ENCODE measurements at regions not wholly inside any gene's neighbourhood (a gene's known extent, or its start where the extent isn't known, plus 50 kb on each side); places are given as distances from the start of the nearest gene placed in this dataset.

DNA sequence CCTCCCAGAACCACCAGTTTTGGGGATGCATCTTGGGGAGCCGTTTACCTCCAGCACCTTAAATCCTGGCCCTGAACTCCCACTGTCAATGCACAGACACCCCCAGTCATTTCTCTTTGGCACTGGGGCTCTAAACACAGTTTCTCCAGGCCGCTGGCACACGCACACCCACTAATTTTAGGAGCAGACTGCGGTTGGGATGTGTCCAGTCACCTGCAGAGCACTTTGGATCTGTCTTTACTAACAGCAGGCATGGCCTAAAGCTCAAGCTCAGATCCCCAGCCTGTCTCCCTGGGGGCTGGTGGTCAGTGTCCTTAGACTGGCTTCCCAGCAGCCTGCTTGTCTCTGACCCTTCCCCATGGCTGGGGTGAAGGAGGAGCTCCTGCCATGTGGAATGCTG is 49.9 kb downstream of the SYNE3 start:
- Histone ChIP-seq H3K4me1 (ENCODE audit: insufficient read depth, low read length) (peaks cover 17% of the 10 kb centered on the region), H3K36me3 (ENCODE audit: insufficient read depth, low read length) (no peaks in the 10 kb centered on the region), H3K27me3 (ENCODE audit: control insufficient read depth in 1 of 2, insufficient read depth in 2 of 2, low read length in 2 of 2) (no peaks in the 10 kb centered on the region), H3K9ac (ENCODE audit: low read length) (no peak overlapping the region), H3K9me3 (ENCODE audit: low read length) (no peaks in the 10 kb centered on the region), H3K27ac (ENCODE audit: low read depth, low read length) (no peak overlapping the region), H3K4me3 (ENCODE audit: low read depth in 1 of 2, low read length in 2 of 2) (no peak overlapping the region)

DNA sequence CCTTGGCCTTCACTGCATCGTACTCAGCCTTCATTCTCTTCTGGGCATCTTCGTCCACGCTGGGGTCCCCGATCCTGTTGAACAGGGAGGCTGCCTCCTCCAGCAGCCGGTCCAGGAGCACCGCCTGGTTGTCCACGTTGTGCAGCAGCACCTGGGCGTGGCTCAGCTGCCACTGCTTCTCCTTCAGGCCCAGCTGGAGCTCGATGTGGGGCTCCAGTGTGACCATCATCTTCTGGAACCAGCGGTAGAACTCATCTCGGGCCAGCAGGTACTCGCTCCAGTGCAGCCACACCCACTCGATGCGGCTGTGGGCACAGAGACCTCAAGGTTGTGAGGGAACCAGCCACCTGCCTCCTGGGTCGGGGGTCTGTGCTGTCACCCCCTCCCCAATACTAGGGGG is 50.5 kb downstream of the SYNE3 start:
- Histone ChIP-seq H3K36me3 (ENCODE audit: insufficient read depth, low read length) (no peaks in the 10 kb centered on the region), H3K4me3 (ENCODE audit: low read depth in 1 of 2, low read length in 2 of 2) (no peak overlapping the region), H3K27me3 (ENCODE audit: control insufficient read depth in 1 of 2, insufficient read depth in 2 of 2, low read length in 2 of 2) (no peaks in the 10 kb centered on the region), H3K4me1 (ENCODE audit: insufficient read depth, low read length) (peaks cover 17% of the 10 kb centered on the region), H3K27ac (ENCODE audit: low read depth, low read length) (no peak overlapping the region), H3K9me3 (ENCODE audit: low read length) (no peaks in the 10 kb centered on the region), H3K9ac (ENCODE audit: low read length) (no peak overlapping the region)

DNA sequence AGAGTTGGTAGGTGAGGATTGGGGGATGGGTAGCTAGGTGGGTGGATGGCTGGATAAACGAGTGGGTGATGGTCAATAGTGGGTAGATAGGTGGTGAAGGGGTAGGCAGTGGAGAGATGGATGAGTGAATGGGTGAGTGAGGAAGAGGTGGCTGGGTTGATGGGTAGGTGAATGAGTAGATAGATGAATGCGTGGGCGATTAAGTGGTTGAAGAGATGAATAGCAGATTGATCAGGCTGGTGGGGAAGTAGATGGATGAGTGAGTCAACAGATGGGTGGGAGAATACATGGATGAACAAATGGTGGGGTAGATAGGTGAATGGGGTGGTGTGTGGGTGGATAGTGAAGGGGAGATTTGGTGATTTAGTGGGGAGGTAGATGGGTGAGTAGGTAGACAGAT is 51.1 kb downstream of the SYNE3 start:
- peaks cover 21% of the 10 kb centered on the region for H3K4me1 ChIP-seq (ENCODE audit: insufficient read depth, low read length)
- H3K9ac ChIP-seq (ENCODE audit: low read length): no peak overlapping the region
- no peak overlapping the region for H3K27ac ChIP-seq (ENCODE audit: low read depth, low read length)
- H3K27me3 ChIP-seq (ENCODE audit: control insufficient read depth in 1 of 2, insufficient read depth in 2 of 2, low read length in 2 of 2): no peaks in the 10 kb centered on the region
- H3K36me3 ChIP-seq (ENCODE audit: insufficient read depth, low read length): no peaks in the 10 kb centered on the region
- H3K9me3 ChIP-seq (ENCODE audit: low read length): no peaks in the 10 kb centered on the region
- H3K4me3 ChIP-seq (ENCODE audit: low read depth in 1 of 2, low read length in 2 of 2): no peak overlapping the region

DNA sequence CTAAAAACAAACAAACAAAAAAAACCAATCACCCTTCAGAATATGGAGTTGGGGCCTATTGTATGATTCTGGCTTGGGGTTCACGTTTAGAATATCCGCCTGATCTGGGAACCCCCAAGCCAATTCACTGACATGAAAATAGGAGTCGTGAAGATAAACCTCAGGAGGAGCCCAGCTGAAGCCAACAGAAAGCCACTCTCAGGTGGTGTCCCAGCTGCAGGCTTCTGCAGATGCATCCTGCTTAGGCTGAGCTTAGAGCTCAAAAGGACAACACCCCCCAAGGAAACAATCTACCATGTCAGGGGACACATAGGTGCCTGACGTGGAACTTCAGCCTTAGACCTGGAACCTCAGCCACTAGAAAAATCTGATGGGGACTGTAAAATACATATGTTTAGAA is 51.9 kb downstream of the SYNE3 start:
- H3K9me3 ChIP-seq (ENCODE audit: low read length): no peaks in the 10 kb centered on the region
- H3K9ac ChIP-seq (ENCODE audit: low read length): no peak overlapping the region
- peaks cover 26% of the 10 kb centered on the region for H3K4me1 ChIP-seq (ENCODE audit: insufficient read depth, low read length)
- H3K27ac ChIP-seq (ENCODE audit: low read depth, low read length): no peak overlapping the region
- H3K27me3 ChIP-seq (ENCODE audit: control insufficient read depth in 1 of 2, insufficient read depth in 2 of 2, low read length in 2 of 2): no peaks in the 10 kb centered on the region
- H3K36me3 ChIP-seq (ENCODE audit: insufficient read depth, low read length): no peaks in the 10 kb centered on the region
- no peak overlapping the region for H3K4me3 ChIP-seq (ENCODE audit: low read depth in 1 of 2, low read length in 2 of 2)

DNA sequence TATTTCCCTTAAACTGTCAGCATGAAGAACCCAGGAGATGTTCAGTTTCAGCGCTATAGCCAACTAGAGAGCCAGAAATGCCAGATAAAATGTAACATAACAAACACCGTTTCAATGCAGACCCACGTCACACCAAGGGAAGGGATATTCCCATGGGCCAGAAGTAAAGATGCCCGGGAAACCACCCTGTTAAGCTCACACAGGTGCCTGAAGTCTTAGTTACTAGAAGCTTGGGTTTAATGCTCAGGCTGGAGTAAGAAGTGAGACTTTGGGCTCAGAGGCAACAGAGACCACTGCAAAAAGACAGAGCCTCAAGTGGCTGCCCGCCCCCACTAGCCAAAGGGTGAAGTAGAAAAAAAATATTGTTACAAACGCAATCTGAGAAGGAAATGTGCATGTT is 52.3 kb downstream of the SYNE3 start:
- Histone ChIP-seq H3K9ac (ENCODE audit: low read length) (no peak overlapping the region), H3K9me3 (ENCODE audit: low read length) (no peaks in the 10 kb centered on the region), H3K27me3 (ENCODE audit: control insufficient read depth in 1 of 2, insufficient read depth in 2 of 2, low read length in 2 of 2) (no peaks in the 10 kb centered on the region), H3K4me3 (ENCODE audit: low read depth in 1 of 2, low read length in 2 of 2) (no peak overlapping the region), H3K36me3 (ENCODE audit: insufficient read depth, low read length) (no peaks in the 10 kb centered on the region), H3K4me1 (ENCODE audit: insufficient read depth, low read length) (peaks cover 26% of the 10 kb centered on the region), H3K27ac (ENCODE audit: low read depth, low read length) (no peak overlapping the region)

DNA sequence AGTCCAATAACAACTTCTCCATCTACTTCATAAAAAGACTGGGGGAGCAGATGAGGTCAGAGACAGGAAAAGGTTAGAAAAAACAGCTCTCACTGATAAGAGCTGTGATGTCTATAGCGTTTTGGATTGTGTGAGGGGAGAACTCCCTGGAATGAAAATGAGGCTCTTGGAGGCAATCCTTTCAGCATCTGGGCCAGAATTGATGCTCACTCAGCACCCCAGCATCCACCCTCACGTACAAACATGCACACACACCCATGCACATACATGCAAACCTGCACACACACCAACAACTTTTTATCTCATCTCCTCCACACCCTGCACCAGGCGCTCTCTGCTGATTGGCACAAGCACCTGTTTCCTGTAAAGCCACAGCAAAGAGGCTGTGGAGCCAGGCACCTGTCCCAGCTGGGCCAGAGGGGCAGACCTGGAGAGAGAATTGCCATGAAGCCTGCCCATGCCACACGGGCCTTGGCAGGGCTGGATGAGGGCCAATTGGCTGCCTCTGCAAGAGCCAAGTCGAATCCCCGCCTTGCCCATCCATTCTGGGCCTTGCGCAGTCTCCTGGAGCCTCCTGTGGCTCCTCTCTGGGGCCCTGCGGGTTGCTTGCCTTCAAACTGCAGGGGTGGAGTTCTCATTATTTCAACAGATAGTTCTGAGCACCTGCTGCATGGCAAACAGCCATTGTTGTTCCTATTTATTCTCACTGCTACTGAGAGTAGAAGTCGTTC is 53.1 kb downstream of the SYNE3 start:
- Histone ChIP-seq H3K9me3 (ENCODE audit: low read length) (no peaks in the 10 kb centered on the region), H3K27me3 (ENCODE audit: control insufficient read depth in 1 of 2, insufficient read depth in 2 of 2, low read length in 2 of 2) (no peaks in the 10 kb centered on the region), H3K4me3 (ENCODE audit: low read depth in 1 of 2, low read length in 2 of 2) (no peak overlapping the region), H3K4me1 (ENCODE audit: insufficient read depth, low read length) (peaks cover 26% of the 10 kb centered on the region), H3K27ac (ENCODE audit: low read depth, low read length) (no peak overlapping the region), H3K9ac (ENCODE audit: low read length) (no peak overlapping the region), H3K36me3 (ENCODE audit: insufficient read depth, low read length) (no peaks in the 10 kb centered on the region)

DNA sequence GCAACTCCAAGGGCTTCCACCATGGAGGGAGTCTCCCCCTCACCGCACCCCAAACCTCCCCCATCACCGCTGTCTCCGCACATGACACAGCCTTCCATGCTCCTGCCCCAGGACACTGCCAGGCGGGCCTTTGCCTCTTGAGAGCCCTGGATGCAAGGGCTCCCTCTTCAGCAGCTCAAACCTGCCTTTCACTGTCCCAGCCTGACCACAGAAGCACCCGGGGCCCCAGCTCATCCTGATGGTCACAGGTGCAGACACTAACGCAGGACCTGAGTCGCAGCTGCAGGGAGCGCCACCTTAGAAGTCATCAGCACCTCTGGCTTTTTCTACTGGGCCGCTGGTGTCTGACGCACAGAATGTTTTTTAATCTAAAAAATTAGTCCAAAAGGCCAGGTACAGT is 54.0 kb downstream of the SYNE3 start:
- H3K4me3 ChIP-seq (ENCODE audit: low read depth in 1 of 2, low read length in 2 of 2): no peak overlapping the region
- H3K9me3 ChIP-seq (ENCODE audit: low read length): no peaks in the 10 kb centered on the region
- H3K27me3 ChIP-seq (ENCODE audit: control insufficient read depth in 1 of 2, insufficient read depth in 2 of 2, low read length in 2 of 2): no peaks in the 10 kb centered on the region
- H3K9ac ChIP-seq (ENCODE audit: low read length): no peak overlapping the region
- no peak overlapping the region for H3K27ac ChIP-seq (ENCODE audit: low read depth, low read length)
- no peaks in the 10 kb centered on the region for H3K36me3 ChIP-seq (ENCODE audit: insufficient read depth, low read length)
- peaks cover 26% of the 10 kb centered on the region for H3K4me1 ChIP-seq (ENCODE audit: insufficient read depth, low read length)

DNA sequence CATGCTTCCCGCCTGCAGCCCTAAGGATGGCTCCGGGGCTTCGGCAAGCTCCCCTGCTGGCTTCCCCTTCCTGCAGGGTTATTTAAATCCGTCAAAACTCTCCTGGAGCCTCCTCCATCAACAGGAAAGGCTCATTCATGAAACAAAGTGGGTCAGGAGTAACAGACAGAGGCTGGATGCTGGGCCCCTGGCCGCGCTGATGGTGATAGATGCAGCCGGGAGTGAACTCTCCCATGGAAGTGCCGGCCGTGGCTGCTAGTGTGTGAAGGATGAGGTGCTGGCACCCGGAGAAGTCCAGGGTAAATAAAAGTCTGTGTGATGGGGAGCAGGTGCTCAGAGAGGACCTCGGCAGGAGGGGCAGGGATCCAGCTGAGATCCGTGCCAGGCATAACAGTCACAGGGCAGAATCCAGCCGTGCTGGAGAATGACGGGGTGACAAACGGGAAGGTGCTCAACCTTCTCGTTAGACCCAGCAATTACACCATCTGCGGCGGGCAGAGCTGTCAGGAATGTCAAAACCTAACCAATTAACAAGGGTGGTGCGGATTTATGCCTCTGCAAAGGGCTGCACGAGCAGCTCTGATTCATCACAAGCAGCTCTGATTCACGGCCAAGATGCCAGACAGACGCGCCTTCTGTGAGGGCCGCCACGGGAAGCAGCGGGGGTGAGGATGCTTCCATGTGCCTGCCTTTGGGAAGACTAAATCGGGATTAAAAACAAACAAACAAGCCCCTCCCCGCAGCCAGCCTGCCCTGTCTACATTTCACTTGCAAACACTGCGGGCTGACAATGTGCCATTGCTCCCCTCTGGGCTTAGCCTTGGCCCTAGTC is 55.6 kb downstream of the SYNE3 start:
- H3K27me3 ChIP-seq (ENCODE audit: control insufficient read depth in 1 of 2, insufficient read depth in 2 of 2, low read length in 2 of 2): no peaks in the 10 kb centered on the region
- H3K9ac ChIP-seq (ENCODE audit: low read length): no peak overlapping the region
- no peak overlapping the region for H3K27ac ChIP-seq (ENCODE audit: low read depth, low read length)
- H3K4me3 ChIP-seq (ENCODE audit: low read depth in 1 of 2, low read length in 2 of 2): peak overlapping the region in 1 of 2 donors; percentile 6
- peaks cover 26% of the 10 kb centered on the region for H3K4me1 ChIP-seq (ENCODE audit: insufficient read depth, low read length)
- H3K9me3 ChIP-seq (ENCODE audit: low read length): no peaks in the 10 kb centered on the region
- H3K36me3 ChIP-seq (ENCODE audit: insufficient read depth, low read length): no peaks in the 10 kb centered on the region

DNA sequence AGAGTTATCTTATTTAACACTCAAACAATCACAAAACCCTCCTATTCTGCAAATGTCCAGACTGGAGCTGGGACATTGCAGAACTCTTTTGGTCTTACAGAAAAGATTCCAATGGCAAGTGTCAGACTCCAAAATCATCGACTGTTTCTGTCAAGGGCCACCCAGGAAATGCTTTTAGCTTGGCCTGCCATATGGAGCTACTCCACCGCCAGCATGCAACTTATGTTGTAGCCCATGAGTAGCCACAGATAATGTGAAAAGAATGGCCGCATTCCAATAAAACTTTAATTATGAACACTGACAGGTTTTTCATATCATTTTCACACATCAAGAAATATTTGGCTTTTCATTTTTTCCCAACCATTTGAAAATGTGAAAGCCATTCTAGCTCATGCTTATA is 57.5 kb downstream of the SYNE3 start:
- no peaks in the 10 kb centered on the region for H3K27me3 ChIP-seq (ENCODE audit: control insufficient read depth in 1 of 2, insufficient read depth in 2 of 2, low read length in 2 of 2)

DNA sequence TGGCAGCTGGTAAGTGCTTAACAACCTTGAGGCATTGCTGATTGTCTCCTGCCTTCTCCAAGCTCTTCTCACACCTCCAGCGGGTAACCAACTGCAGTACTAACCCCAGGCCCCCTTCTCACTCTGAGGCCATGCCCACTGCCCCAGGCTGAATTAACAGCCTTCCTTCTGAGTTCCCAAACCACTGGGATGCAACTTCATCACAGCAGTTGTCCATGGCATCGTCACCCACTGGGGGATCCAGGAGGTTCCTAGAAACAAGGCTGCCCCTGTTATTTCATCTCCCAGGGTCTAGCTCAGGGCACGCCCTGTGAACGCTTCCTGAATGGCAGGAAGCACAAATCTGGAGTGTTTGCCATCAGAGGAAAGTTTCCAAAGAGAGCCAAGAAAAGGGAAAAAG is 58.0 kb downstream of the SYNE3 start:
- H3K9me3 ChIP-seq (ENCODE audit: low read length): no peaks in the 10 kb centered on the region
- H3K4me1 ChIP-seq (ENCODE audit: insufficient read depth, low read length): peaks cover 21% of the 10 kb centered on the region
- H3K27ac ChIP-seq (ENCODE audit: low read depth, low read length): no peak overlapping the region
- no peak overlapping the region for H3K4me3 ChIP-seq (ENCODE audit: low read depth in 1 of 2, low read length in 2 of 2)
- no peaks in the 10 kb centered on the region for H3K27me3 ChIP-seq (ENCODE audit: control insufficient read depth in 1 of 2, insufficient read depth in 2 of 2, low read length in 2 of 2)
- H3K36me3 ChIP-seq (ENCODE audit: insufficient read depth, low read length): no peaks in the 10 kb centered on the region
- H3K9ac ChIP-seq (ENCODE audit: low read length): no peak overlapping the region

More for the DNA sequence above, 57.5 kb downstream of the SYNE3 start:
- H3K9ac ChIP-seq (ENCODE audit: low read length): no peak overlapping the region
- H3K9me3 ChIP-seq (ENCODE audit: low read length): no peaks in the 10 kb centered on the region
- peaks cover 25% of the 10 kb centered on the region for H3K4me1 ChIP-seq (ENCODE audit: insufficient read depth, low read length)
- H3K36me3 ChIP-seq (ENCODE audit: insufficient read depth, low read length): no peaks in the 10 kb centered on the region
- H3K27ac ChIP-seq (ENCODE audit: low read depth, low read length): no peak overlapping the region
- H3K4me3 ChIP-seq (ENCODE audit: low read depth in 1 of 2, low read length in 2 of 2): no peak overlapping the region

DNA sequence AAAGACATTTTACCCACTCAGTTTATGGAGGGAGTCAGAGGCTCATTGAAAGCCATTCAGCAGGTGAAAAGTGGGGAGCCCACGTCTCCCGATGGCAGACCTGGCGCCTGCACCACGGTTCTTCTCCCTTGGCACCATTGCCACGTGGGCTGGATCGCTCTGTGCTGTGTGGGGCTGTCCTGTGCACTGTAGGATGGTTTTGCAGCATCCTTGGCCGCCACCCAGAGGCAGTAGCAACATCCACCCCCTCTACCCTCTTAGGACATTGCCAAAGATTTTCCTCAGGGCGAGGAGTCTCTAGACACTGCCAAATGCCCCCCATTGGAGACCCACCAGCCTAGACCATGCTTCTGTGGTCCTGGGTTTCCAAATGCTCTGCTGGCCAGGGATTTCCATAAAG is 60.2 kb downstream of the SYNE3 start:
- Histone ChIP-seq H3K9me3 (ENCODE audit: low read length) (no peaks in the 10 kb centered on the region), H3K27me3 (ENCODE audit: control insufficient read depth in 1 of 2, insufficient read depth in 2 of 2, low read length in 2 of 2) (no peaks in the 10 kb centered on the region), H3K4me3 (ENCODE audit: low read depth in 1 of 2, low read length in 2 of 2) (no peak overlapping the region), H3K4me1 (ENCODE audit: insufficient read depth, low read length) (peaks cover 15% of the 10 kb centered on the region), H3K27ac (ENCODE audit: low read depth, low read length) (no peak overlapping the region), H3K36me3 (ENCODE audit: insufficient read depth, low read length) (peaks cover 11% of the 10 kb centered on the region), H3K9ac (ENCODE audit: low read length) (no peak overlapping the region)
